ENCODE measurements at regions not wholly inside any gene's neighbourhood (a gene's known extent, or its start where the extent isn't known, plus 50 kb on each side); places are given as distances from the start of the nearest gene placed in this dataset.

DNA sequence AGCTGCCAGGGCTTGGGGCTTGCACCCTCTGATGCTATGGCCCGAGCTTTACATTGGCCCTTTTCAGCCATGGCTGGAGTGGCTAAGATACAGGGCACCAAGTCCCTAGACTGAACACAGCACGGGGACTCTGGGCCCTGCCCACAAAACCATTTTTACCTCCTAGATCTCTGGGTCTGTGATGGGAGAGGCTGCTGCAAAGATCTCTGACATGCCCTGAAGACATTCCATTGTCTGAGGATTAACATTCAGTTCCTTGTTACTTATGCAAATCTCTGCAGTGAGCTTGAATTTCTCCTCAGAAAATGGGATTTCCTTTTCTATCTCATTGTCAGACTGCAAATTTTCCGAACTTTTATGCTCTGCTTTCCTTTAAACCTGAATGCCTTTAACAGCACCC lies 337.0 kb upstream of the SMC2 start:
- Histone ChIP-seq H3K4me1 (no peaks in the 10 kb centered on the region), H3K4me3 (ENCODE audit: low read depth, low read length) (no peak overlapping the region), H3K36me3 (ENCODE audit: control insufficient read depth, insufficient read depth, low read length) (no peaks in the 10 kb centered on the region), H3K9me3 (no peaks in the 10 kb centered on the region), H3K27me3 (replicated peaks; ENCODE audit: control insufficient read depth, insufficient read depth, low read length) (no peaks in the 10 kb centered on the region)
- no peak for DNase-seq
- TF ChIP-seq, protein P1, sequence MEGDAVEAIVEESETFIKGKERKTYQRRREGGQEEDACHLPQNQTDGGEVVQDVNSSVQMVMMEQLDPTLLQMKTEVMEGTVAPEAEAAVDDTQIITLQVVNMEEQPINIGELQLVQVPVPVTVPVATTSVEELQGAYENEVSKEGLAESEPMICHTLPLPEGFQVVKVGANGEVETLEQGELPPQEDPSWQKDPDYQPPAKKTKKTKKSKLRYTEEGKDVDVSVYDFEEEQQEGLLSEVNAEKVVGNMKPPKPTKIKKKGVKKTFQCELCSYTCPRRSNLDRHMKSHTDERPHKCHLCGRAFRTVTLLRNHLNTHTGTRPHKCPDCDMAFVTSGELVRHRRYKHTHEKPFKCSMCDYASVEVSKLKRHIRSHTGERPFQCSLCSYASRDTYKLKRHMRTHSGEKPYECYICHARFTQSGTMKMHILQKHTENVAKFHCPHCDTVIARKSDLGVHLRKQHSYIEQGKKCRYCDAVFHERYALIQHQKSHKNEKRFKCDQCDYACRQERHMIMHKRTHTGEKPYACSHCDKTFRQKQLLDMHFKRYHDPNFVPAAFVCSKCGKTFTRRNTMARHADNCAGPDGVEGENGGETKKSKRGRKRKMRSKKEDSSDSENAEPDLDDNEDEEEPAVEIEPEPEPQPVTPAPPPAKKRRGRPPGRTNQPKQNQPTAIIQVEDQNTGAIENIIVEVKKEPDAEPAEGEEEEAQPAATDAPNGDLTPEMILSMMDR (IDR thresholded peaks at IDR 0.05; ENCODE audit: insufficient read depth in 1 of 2, low read depth in 1 of 2, low read length in 1 of 2, severe bottlenecking in 1 of 2, unreplicated experiment in 1 of 2), result no peak
- ChIA-PET CTCF (no interaction called here), POLR2A (no interaction called here)
- no peaks in the 10 kb centered on the region for H3K4me1 Mint-ChIP-seq (ENCODE audit: low read depth, unreplicated experiment)
- H3K27ac Mint-ChIP-seq (ENCODE audit: unreplicated experiment), result no peak overlapping the region
- no peak overlapping the region for H3K4me3 Mint-ChIP-seq (ENCODE audit: unreplicated experiment)
- no peaks in the 10 kb centered on the region for H3K27me3 Mint-ChIP-seq (ENCODE audit: insufficient read depth, unreplicated experiment)
- H3K36me3 Mint-ChIP-seq (ENCODE audit: insufficient read depth, unreplicated experiment), result no peaks in the 10 kb centered on the region
- no TSS peak for BruUV-seq (replicated peaks)
- intact Hi-C loops (cut with micrococcal nuclease; ENCODE audit: unreplicated experiment), result no loop called here
- H3K9me3 Mint-ChIP-seq (ENCODE audit: unreplicated experiment), result peaks cover 18% of the 10 kb centered on the region

DNA sequence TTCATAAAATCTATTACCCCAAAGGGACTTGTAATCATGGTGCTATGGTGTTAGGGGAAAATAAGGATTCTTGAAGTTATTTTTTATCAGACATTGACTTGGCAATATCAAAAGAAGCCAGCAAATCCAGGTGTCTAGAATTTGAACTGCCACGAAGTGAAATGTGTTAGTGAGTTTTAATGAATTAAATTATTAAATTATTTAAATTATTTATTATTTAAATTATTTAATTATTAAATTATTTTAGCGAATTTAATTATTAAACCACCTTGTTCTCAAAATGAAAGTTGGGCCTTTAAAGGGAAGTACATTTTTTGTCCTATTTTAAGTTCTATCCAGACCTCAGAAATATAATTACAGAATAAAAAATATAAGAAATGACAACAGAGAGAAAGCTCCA lies 332.6 kb upstream of the SMC2 start:
- Histone ChIP-seq H3K9me3 (no peaks in the 10 kb centered on the region; the same call in 1 of the 2 replicates), H3K4me3 (ENCODE audit: low read depth, low read length) (no peak overlapping the region), H3K27me3 (replicated peaks; ENCODE audit: control insufficient read depth, insufficient read depth, low read length) (no peaks in the 10 kb centered on the region), H3K4me1 (no peaks in the 10 kb centered on the region), H3K36me3 (ENCODE audit: control insufficient read depth, insufficient read depth, low read length) (no peaks in the 10 kb centered on the region)
- BruUV-seq (replicated peaks), result no TSS peak
- Mint-ChIP-seq H3K4me1 (ENCODE audit: low read depth, unreplicated experiment) (no peaks in the 10 kb centered on the region), H3K27ac (ENCODE audit: unreplicated experiment) (no peak overlapping the region), H3K4me3 (ENCODE audit: unreplicated experiment) (no peak overlapping the region), H3K36me3 (ENCODE audit: insufficient read depth, unreplicated experiment) (no peaks in the 10 kb centered on the region), H3K9me3 (ENCODE audit: unreplicated experiment) (peaks cover 5% of the 10 kb centered on the region), H3K27me3 (ENCODE audit: insufficient read depth, unreplicated experiment) (no peaks in the 10 kb centered on the region)
- intact Hi-C loops (cut with micrococcal nuclease; ENCODE audit: unreplicated experiment), result no loop called here
- ChIA-PET CTCF (no interaction called here), POLR2A (no interaction called here)
- no peak for DNase-seq
- TF ChIP-seq, protein P1 (IDR thresholded peaks at IDR 0.05; ENCODE audit: insufficient read depth in 1 of 2, low read depth in 1 of 2, low read length in 1 of 2, severe bottlenecking in 1 of 2, unreplicated experiment in 1 of 2), result no peak

- Mint-ChIP-seq H3K27ac (ENCODE audit: unreplicated experiment) (no peak overlapping the region), H3K9me3 (ENCODE audit: unreplicated experiment) (no peaks in the 10 kb centered on the region), H3K4me3 (ENCODE audit: unreplicated experiment) (no peak overlapping the region), H3K36me3 (ENCODE audit: insufficient read depth, unreplicated experiment) (no peaks in the 10 kb centered on the region), H3K4me1 (ENCODE audit: low read depth, unreplicated experiment) (no peaks in the 10 kb centered on the region), H3K27me3 (ENCODE audit: insufficient read depth, unreplicated experiment) (no peaks in the 10 kb centered on the region)
- no peaks in the 10 kb centered on the region for H3K4me1 ChIP-seq
- CTCF ChIA-PET, result interaction anchor here (0.5 to 1.1 kb wide), 4 partner anchors 10 to 596 kb away, joined by 3 to 5 read pairs (median 3); no protein-coding TSS in a partner anchor
- intact Hi-C loops (cut with micrococcal nuclease; ENCODE audit: unreplicated experiment), result no loop called here
- no peak overlapping the region for H3K4me3 ChIP-seq (ENCODE audit: low read depth, low read length)
- POLR2A ChIA-PET, result no interaction called here
- H3K9me3 ChIP-seq, result no peaks in the 10 kb centered on the region
- no TSS peak for BruUV-seq (replicated peaks)
- TF ChIP-seq, protein P1 (IDR thresholded peaks at IDR 0.05; ENCODE audit: insufficient read depth in 1 of 2, low read depth in 1 of 2, low read length in 1 of 2, severe bottlenecking in 1 of 2, unreplicated experiment in 1 of 2), result peak; percentile 38 to 47
- H3K36me3 ChIP-seq (ENCODE audit: control insufficient read depth, insufficient read depth, low read length), result no peaks in the 10 kb centered on the region
- peak in 1 of 2 experiments; percentile 7 for DNase-seq
- no peaks in the 10 kb centered on the region for H3K27me3 ChIP-seq (replicated peaks; ENCODE audit: control insufficient read depth, insufficient read depth, low read length)
Measured at GRCh38 chr9:103789686-103790085, 304.4 kb upstream of the SMC2 start.

Data from Caco-2 (cell line).